GM03348 (cell line): ENCODE measurements at regions not wholly inside any gene's neighbourhood (a gene's known extent, or its start where the extent isn't known, plus 50 kb on each side); places are given as distances from the start of the nearest gene placed in this dataset.
"Not testable (repeated sequence)": the region's sequence is repeated elsewhere in the genome, so short reads cannot be mapped to it uniquely, and the experiment has no call there.

Experiments
- DNase-seq: peaks from one replicate; pipeline ENCODE4 v3.0.0; 2012; ENCODE audit warnings: low spot score

GRCh38 chr3:66633402-66634381 lies 132.9 kb upstream of the LRIG1 start:
- DNase-seq, result no peak

- no peak for DNase-seq
Observed at GRCh38 chr3:66638717-66639116, 137.9 kb upstream of the LRIG1 start.

GRCh38 chr3:66639809-66640356 lies 139.1 kb upstream of the LRIG1 start:
- DNase-seq, result no peak

- no peak for DNase-seq
Observed at GRCh38 chr3:66642019-66642418, 141.2 kb upstream of the LRIG1 start.

- DNase-seq, result no peak
Observed at GRCh38 chr3:66642484-66642883, 141.7 kb upstream of the LRIG1 start.

- DNase-seq, result no peak
Observed at GRCh38 chr3:66644549-66644948, 143.7 kb upstream of the LRIG1 start.

GRCh38 chr3:66648975-66649374 lies 148.2 kb upstream of the LRIG1 start:
- DNase-seq, result no peak

GRCh38 chr3:66651520-66651919 lies 150.7 kb upstream of the LRIG1 start:
- not testable (repeated sequence) for DNase-seq

GRCh38 chr3:66652100-66652499 lies 151.3 kb upstream of the LRIG1 start:
- not testable (repeated sequence) for DNase-seq

GRCh38 chr3:66655044-66655443 lies 154.2 kb upstream of the LRIG1 start:
- DNase-seq, result no peak

GRCh38 chr3:66655671-66656070 lies 154.8 kb upstream of the LRIG1 start:
- DNase-seq, result no peak

- no peak for DNase-seq
Observed at GRCh38 chr3:66656609-66657008, 155.8 kb upstream of the LRIG1 start.

- no peak for DNase-seq
Observed at GRCh38 chr3:66659056-66659455, 158.2 kb upstream of the LRIG1 start.

- no peak for DNase-seq
Observed at GRCh38 chr3:66661628-66662027, 160.8 kb upstream of the LRIG1 start.

GRCh38 chr3:66662894-66663293 lies 162.1 kb upstream of the LRIG1 start:
- no peak for DNase-seq

GRCh38 chr3:66665021-66665695 lies 164.3 kb upstream of the LRIG1 start:
- DNase-seq, result no peak

- DNase-seq, result no peak
Observed at GRCh38 chr3:66666362-66666761, 165.5 kb upstream of the LRIG1 start.

- DNase-seq, result no peak
Observed at GRCh38 chr3:66667263-66667662, 166.4 kb upstream of the LRIG1 start.

- DNase-seq, result no peak
Observed at GRCh38 chr3:66671291-66671690, 170.5 kb upstream of the LRIG1 start.

GRCh38 chr3:66672830-66673229 lies 172.0 kb upstream of the LRIG1 start:
- no peak for DNase-seq

GRCh38 chr3:66673293-66673692 lies 172.5 kb upstream of the LRIG1 start:
- no peak for DNase-seq

- peak; percentile 36 for DNase-seq
Observed at GRCh38 chr3:66675366-66675765, 174.5 kb upstream of the LRIG1 start.
